T47D (cell line): ENCODE measurements at regions not wholly inside any gene's neighbourhood (a gene's known extent, or its start where the extent isn't known, plus 50 kb on each side); places are given as distances from the start of the nearest gene placed in this dataset.
"Not testable (repeated sequence)": the region's sequence is repeated elsewhere in the genome, so short reads cannot be mapped to it uniquely, and the experiment has no call there.

ENCODE experiments used
- DNase-seq, 2 experiments: peaks; one replicate each; pipeline versions ENCODE4 v3.0.0 to v3.0.0-alpha.2; 2011 to 2012; ENCODE audit warnings: low read depth in 1 of 2, low spot score in 1 of 2
- JUND ChIP-seq: IDR thresholded peaks from 2 replicates; pipeline ENCODE4 v1.6.1; 2012; ENCODE audit warnings: low read depth
- in situ Hi-C: cut with HindIII; loops from 2 replicates; pipeline ENCODE4 v1.10.0; 2016; ENCODE audit warnings: low sequenced_read_pairs, low pct_unique_long_range_greater_than_20kb

DNA sequence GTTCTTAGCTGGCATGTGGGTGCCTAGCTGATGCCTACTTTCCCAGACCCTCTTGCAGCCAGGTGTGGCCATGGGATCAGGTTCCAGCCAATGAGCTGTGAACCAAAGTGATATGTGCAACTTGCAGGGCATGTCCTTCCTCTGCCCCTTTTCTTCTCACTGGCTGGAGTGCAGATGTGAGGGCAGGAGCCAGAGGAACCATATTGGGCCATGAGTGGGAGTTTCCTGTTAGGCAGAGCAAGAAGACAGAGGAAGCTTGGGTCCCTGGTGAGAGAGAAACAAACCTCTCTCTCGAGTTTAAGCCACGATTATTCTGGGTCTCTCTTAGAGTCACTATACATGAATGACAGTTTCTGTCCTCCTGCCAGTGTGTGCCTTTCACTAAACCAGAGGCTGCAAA, 120.4 kb upstream of the STX18 start:
- in situ Hi-C loops = no loop called here
- TF ChIP-seq JUND = no peak
- DNase-seq = no peak

DNA sequence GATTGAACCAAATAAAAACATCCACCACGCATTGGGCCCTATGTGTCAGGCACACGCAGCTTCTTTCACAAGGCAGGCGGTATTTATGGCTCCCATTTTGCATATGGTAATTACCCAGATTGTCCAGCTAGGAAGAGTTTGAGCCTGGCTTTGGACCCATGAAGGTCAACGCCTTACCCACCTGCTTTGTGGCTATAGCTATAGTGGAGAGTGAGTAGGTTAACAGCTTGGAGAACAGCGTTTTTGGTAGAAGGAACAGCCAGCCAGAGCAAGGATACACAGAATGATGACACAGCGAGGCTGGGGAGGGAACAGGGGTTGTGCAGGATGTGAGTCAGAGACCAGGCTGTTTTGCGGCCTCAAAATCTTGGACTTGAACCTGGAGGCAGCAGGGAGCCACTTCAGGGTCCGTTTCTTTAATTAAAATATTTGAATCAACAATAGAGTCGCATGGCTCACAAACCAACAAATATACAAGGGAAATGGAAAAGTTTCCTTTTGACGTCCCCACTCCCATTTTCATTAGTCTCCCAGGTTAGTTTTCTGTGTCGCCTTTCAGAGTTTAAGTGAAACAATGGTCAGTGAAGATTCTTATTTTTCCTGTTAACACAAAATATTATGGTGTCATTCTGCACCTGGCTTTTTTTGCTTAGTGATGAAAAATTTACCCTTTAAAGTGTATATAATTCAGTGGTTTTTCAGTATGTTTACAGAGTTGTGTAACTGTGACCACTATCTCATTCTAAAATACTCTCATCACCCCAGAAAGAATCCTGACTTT, 118.2 kb upstream of the STX18 start:
- no peak for TF ChIP-seq JUND
- in situ Hi-C loops = no loop called here
- DNase-seq = no peak

DNA sequence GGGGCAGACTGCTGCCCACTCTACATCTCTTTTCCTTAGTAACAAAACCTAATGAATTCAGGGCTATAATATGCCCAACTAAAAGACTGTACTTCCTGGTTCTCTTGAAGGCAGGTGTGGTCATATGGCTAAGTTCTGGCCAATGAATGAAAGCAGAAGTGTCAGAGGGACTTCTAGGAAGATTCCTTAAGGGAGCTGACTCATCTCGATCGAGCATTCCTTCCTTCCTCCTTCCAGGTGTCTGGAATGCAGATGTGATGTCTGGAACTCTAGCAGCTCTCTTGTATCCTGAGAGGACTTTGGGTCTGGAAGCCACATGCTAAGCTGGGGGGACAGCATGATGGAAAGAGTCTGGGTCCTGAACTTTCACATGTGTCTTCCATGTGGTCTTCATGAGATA, 116.2 kb upstream of the STX18 start:
- DNase-seq = no peak
- TF ChIP-seq JUND = no peak
- in situ Hi-C loops = no loop called here

DNA sequence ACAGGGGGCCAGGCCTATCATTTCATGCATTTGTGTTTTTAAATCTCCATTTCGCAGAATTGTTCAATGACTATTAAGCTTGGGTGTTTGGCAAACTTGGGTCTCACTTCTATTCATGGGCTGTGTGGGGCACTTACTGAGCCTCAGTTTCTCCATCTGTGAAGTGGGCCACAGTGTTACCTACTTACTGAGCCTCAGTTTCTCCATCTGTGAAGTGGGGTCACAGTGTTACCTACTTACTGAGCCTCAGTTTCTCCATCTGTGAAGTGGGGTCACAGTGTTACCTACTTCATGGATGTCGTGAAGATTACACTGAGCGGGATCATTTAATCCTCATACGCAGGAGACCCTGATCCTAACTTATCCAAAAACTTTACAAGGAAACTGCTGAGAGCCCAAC, 115.1 kb upstream of the STX18 start:
- no peak for DNase-seq
- in situ Hi-C loops = no loop called here
- no peak for TF ChIP-seq JUND

DNA sequence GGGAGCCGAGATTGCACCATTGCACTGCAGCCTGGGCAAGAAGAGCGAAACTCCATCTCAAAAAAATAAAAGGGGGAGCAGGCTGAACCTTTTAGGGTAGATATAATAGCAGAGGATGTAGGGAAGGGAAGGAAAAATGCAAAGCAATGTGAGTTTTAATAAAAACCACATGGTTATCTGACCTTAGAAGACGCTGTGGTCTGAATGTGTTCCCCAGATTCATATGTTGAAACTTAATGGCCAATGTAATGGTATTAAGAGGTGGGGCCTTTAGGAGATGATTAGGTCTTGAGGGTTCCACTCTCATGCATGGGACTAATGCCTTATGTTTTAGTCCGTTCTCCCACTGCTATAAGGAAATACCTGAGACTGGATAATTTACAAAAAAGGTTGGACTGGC, 114.1 kb upstream of the STX18 start:
- no peak for TF ChIP-seq JUND
- in situ Hi-C loops = no loop called here

DNA sequence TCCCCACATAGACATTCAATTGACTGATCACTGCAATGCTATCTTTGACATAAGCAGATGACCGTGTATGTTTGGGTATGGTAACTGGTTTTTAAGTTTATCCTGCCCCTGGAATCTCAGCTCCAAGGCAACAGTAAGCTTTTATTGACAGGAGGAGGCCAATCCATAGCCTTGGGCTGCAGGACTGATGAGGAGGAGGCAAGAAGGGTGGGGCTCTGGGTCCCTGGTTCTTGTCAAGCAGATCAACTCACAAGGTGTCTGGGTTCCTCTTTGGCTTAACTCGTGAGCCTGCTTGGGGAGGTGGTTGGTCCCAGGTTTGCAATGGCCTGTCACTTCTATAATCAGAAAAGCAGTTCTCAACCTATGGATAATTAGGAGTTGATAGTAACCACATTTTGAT, 113.2 kb upstream of the STX18 start:
- in situ Hi-C loops = no loop called here
- DNase-seq = peak in 1 of 2 experiments; percentile 16
- no peak for TF ChIP-seq JUND

More for the DNA sequence above, 114.1 kb upstream of the STX18 start:
- DNase-seq = no peak

DNA sequence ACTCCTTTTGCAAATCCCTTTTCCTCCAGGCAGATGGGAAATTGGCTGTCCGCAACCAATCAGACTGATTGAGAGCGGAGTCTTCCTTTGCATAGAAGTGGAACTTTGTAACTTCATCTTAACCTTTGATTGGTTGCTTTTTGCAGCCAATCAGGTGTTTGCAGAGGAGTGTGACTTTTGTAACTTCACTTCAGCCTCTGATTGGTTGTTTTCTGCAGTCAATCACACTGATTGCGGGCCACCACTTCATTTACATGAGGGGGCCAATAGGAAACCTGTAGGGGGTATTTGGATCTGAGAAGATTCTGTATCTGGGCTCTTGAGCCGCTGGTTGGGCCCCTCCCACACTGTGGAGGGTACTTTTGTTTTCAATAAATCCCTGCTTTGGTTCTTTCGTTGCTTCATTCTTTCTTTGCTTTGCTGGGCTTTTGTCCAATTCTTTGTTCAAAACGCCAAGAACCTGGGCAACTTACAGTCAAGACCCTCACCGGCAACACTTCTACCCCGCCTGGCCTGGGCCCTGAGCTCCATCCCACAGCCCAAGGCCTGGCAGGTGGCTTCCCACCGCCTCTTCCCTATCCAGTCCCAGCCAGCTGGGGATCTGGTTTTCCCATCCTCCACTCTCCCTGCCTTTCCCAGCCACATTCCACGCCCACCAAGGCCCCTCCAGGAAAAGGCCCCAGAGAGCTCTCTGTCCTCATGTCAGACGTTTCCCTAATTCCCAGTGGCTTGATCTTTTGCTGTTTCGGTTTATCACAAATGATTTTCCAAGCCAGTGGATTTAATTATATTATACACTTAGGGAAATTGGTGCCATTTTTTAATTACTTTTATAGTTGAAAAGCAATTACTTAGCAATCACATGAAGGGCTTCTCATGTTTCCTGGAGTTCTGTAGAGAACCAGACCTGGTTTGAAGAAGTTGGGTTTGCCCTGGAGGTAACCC, 110.2 kb upstream of the STX18 start:
- peak in 1 of 2 experiments; percentile 18 for DNase-seq
- TF ChIP-seq JUND = no peak
- in situ Hi-C loops = no loop called here

DNA sequence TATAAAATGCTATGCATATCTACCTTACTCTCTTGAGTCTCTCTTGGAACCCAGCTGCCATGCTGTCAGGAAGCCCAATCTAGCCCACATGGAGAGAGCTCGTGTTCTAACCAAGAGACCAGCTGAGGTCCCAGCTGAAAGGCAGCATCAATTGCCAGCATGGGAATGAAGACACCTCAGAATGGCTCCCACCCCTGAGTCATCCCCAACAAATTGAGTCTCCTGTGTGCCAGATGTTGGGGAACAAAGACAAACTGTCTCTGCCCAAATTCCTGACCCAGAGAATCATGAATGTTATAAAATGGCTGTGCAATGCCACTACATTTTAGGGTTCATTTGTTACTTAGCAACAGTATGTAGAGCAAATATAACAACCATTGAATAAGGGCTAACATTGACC, 105.2 kb upstream of the STX18 start:
- DNase-seq = no peak
- TF ChIP-seq JUND = no peak
- in situ Hi-C loops = no loop called here

DNA sequence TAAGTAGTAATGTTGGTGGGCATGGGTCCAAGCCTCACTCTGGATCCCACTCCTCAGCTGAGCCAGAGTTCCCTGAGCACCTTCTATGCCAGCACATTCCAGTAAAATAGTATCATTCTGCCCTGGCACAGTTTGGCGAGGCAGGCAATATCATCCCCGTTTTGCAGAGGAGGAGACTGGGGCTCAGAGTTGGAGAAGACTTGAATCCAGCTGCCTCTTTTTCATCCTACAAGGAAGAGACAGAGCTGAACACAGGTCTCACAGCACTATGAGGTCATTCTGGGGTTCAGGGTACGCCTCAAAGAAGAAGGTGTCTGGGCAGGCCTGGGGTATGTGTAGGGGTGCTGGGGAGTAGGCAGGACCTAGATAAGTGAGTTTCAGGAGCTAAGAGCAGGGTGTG, 103.9 kb upstream of the STX18 start:
- TF ChIP-seq JUND = no peak
- in situ Hi-C loops = no loop called here

DNA sequence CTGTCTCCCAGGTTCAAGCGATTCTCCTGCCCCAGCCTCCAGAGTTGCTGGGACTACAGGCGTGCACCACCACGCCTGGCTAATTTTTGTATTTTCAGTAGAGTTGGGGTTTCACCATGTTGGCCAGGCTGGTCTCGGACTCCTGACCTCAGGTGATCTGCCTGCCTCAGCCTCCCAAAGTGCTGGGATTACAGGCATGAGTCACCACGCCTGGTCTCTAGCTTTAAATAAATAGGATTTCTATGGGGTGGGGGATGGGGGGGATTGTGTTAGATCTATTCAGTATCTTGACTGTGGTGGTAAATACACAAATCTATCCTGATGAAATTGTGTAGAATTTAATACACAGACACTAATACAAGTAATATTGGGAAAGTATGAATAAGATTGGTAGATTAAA, 102.4 kb upstream of the STX18 start:
- DNase-seq, in situ Hi-C loops: not testable (repeated sequence)

More for the DNA sequence above, 103.9 kb upstream of the STX18 start:
- no peak for DNase-seq

DNA sequence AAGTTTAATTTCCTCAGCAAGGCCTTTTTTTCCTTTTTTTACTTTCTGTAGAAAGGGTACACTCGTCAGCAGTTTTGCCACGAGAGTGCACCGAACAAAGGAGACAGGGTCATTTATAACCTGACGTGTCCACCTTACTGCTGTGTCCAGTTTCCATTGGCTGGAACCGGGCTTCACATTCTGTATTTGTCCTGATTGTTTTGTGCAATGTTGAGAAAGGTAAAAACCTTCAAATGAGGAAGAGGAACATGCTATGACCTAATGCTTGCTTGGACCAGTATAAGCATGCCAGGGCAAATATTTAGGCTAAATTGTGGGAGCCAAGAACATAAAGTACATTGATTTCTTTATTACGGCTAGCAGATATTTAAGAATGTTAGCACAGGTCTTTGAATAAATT, 101.9 kb upstream of the STX18 start:
- in situ Hi-C loops = not testable (repeated sequence)
- DNase-seq = peak in 1 of 2 experiments; percentile 23

DNA sequence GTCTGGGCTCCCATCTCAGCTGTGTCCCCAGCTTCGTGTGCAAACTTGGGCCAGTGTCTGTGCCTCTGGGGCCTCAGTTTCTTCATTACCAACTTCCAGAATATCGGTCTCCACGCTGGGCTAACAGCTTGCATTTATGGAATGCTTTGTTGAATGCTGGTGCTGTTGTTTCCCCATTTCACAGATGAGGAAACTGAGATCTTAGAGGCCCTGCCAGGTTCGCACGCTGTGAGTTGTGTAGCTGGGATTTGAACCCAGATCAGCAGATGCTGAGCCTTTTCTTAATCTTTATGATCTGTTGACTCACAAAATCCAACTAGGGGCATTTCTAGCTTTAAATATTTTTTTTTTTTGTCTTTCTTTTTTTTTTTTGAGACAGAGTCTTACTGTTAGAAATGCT, 101.5 kb upstream of the STX18 start:
- in situ Hi-C loops = no loop called here
- TF ChIP-seq JUND = no peak
- DNase-seq = no peak

DNA sequence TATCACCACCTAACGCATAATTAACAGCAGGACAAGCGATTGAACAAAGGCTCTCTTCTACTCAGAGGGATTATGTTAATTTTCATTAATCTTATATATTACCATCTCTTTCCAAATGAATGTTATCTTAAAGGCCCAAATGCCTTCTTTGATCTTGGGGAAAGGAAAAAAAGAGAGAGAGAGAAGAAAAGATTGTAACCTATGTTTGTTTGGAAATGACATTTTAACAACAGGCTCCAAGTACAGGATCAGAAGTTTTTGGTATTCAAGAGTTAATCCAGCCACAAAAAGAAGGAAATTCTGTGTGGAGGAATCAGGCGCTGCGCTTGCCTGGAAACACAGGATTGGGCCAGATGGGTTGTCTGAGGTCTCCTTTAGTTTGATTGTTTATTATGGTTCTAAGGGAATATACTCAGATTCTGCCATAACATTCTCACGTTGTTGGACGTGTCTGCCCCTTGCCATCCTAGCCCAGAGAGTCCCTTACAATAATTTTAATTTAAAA, 100.7 kb upstream of the STX18 start:
- no peak for DNase-seq
- in situ Hi-C loops = no loop called here
- no peak for TF ChIP-seq JUND
